HG03575 (cell line): ENCODE measurements at regions not wholly inside any gene's neighbourhood (a gene's known extent, or its start where the extent isn't known, plus 50 kb on each side); places are given as distances from the start of the nearest gene placed in this dataset.
A peak's percentile ranks its signal among the peaks of the same experiment; 100 is the strongest.
"Not testable (repeated sequence)": the region's sequence is repeated elsewhere in the genome, so short reads cannot be mapped to it uniquely, and the experiment has no call there.

Experiments
- ATAC-seq: cut with Tn5 transposase; IDR thresholded peaks from one replicate; pipeline ENCODE4 v1.9.1; 2021; ENCODE audit not compliant: unreplicated experiment, insufficient number of reproducible peaks, low FRiP score; ENCODE audit errors: extremely low read depth

DNA sequence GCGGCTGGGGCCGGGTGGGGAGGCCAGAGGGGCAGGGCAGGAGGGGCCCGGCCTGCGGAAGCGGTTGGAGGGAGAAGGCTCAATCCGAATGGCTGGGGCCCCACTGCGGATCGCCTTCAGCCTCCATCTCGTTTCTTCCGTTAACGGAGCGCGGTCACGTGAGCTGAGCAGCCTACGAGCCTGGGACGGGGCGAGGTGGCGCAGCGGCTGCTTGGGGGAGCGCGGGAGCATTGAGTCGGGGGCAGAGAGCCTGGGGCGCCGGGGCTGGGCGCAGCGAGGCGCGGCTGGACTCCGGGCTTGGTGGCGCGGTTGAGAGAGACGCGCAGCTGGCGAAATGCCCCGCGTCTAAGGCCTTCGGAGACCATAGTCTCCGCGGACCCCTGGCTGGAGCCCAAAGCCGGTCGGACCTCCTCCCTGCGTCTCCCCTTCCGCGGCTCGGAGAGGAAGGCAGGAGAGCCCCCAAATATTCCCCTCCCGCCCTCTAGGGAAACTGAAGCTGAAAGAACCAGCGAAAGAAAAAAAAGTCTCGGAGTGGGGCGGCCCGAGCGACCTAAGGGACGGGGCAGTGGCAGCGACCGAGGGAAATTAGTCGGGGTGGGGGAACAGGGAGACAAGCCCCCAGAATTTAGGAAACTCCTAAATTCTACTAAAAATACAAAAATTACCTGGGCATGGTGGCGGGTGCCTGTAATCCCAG is 94.7 kb upstream of the PLEKHM1 start:
- ATAC-seq: not testable (repeated sequence)

DNA sequence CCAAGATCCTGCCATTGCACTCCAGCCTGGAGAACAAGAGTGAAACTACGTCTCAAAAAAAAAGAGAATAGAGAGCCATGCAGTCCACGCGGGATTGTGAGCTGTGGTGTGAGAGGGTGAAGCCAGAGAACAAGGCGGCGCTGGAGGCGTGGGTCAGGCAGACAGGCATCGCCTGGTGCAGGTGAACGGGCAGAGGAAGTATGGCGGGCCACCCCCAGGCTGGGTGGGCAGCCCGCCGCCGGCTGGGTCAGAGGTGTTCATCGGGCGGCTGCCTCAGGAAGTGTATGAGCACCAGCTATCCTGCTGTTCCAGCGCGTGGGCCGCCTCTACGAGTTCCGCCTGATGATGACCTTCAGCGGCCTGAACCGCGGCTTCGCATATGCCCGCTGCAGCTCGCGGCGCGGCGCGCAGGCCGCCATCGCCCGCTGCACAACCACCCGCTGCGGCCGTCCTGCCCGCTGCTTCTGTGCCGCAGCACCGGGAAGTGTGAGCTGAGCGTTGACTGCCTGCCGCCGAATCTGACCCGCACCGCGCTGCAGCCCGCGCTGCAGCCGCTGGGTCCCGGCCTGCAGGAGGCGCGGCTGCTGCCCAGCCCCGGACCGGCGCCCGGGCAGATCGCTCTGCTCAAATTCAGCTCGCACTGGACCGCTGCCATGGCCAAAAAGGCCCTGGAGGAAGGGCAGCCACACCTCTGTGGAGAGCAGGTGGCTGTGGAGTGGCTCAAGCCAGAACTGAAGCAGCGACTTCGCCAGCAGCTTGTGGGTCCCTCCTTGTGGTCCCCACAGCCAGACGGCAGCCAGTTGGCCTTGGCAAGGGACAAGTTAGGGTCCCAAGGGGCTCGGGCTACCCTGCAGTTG is 95.5 kb upstream of the PLEKHM1 start:
- ATAC-seq: not testable (repeated sequence)

DNA sequence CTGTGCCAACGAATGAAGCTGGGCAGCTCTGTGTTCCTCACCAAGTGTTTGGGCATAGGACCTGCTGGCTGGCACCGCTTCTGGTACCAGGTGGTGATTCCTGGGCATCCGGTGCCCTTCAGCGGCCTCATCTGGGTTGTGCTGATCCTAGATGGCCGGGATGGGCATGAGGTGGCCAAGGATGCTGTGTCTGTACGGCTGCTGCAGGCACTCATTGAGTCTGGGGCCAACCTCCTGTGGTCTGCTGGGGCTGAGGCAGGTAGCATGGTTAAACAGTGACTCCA is 96.1 kb upstream of the PLEKHM1 start:
- not testable (repeated sequence) for ATAC-seq

GRCh38 chr17:45592433-45592923 is 102.0 kb upstream of the PLEKHM1 start:
- ATAC-seq: not testable (repeated sequence)

DNA sequence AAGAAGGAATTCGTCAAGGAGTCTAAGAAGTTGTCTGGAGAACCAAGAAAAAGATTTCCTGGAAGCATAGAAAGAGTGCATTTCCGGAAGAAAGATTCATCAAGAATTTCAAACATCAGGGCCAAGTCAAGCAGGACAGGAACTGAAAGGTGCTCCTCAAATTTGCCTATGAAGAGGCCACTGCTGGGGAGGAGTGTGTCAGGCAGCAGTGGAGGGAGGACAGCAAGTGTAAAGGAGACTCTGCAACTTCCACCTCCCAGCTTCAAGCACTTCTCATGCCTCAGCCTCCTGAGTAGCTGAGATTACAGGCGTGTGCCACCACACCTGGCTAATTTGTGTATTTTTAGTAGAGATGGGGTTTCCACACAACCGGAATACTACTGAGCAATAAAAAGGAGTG is 105.8 kb upstream of the PLEKHM1 start:
- ATAC-seq: not testable (repeated sequence)

DNA sequence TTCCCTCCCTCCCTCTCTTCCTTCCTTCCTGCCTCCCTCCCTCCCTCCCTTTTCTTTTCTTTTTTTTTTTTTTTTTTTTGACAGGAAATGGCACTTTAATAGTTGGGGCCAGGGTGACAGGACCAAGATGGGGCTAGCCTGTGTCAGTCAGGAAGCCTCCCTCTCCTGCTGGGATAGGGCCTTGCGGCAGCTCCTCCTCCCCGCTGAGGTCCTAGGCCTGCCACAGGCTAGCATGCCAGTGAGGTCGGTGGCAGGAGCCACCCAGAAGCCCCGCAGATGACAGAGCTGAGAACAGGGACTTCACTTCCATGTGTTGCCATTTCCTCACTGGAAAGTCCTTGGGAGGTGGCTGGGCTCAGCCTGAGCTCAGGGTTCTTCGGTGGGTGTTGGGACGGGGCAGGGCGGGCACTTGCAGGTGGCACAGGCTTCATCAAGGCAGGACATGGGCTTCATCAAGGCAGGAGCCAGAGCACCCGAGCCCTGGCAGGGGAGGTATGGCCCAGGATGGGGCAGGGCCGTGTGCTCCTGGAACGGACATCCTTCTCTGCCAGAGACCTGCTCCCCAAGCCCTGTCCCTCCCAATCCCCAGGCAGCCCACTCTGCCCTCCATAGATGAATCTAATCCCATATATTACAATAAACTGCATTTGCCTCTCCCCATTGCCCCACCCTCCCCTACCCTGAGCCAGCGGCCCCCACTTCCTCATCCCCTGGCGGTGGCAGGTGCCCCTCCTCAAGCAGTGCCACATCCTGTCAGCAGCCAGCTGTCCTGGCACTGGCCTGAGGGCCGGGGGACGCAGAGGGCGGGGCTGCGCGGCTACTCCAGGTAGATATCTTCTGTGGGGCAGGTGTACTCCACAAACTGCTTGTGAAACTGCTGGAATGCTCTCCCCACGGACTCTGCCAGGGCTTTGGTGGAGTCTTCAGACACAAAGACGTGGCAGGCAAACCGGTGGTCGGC is 109.8 kb upstream of the PLEKHM1 start:
- ATAC-seq: not testable (repeated sequence)

GRCh38 chr17:45601013-45601412 is 110.5 kb upstream of the PLEKHM1 start:
- ATAC-seq: not testable (repeated sequence)

DNA sequence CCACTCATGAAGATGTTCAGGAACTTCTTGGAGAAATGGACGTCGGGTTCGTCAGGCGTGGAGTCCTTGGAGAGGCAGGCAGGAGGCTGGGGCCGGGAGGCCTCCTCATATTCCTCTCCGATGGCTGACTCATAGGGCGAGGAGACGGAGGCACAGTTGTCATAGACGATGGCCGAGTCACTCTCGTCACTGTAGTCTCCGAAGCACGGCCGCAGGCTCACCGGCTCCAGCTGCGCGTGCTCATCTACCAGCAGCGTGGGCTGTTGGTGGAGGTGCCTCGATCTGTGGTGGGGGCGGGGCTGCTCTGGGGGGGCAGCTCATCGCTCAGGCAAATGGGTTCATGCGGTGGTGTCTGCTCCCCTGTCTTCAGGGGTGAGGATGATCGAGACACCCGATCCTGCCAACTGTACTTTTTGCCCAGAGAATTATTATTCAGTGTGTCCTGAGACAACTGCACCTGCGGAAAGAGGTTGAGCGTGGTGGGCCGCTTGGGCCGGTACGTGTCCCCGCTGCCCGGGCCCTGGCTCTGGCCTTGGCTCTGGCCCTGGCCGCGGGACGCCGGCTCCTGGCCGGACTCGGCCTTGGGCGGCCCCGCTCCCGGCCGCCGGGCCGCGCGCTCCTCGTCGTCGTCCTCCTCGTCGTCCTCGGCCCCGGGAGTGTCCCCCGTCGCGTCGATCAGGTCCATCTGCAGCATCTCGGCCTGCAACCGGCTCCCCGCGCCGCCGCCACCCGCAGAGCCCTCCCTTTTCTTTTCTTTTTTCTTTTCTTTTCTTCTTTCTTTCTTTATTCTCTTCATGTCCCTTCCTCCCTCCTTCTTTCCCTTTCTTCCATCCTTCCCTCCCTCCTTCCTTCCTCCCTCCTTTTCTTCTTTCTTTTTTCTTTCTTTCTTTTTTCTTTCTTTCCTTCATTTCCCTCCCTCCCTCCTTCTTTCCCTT is 111.4 kb upstream of the PLEKHM1 start:
- not testable (repeated sequence) for ATAC-seq

- ATAC-seq: not testable (repeated sequence)
Measured at GRCh38 chr17:45605751-45606150, 115.2 kb upstream of the PLEKHM1 start.

DNA sequence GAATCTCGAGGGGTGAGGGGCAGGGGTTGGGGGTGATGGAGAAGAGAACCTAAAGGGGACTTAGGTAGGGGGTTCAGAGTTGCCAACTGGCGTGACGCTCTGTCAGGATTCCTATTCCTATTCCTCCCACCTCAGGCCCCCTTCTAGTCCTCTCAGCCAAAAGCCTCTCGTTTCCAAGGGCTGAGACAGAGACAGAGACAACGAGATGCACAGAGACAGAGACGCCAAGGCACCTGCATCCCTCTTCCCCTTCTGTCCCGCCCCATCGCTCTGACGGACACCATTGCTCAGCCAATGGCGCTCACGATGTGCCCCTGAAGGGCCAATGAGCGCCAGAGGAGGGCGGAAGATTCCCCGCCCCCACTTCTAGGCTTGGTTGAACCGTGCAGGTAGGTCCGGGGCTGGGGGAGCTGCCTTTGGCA is 129.5 kb upstream of the PLEKHM1 start:
- ATAC-seq: peak; percentile 89

- not testable (repeated sequence) for ATAC-seq
Measured at GRCh38 chr17:45620468-45620867, 129.9 kb upstream of the PLEKHM1 start.

DNA sequence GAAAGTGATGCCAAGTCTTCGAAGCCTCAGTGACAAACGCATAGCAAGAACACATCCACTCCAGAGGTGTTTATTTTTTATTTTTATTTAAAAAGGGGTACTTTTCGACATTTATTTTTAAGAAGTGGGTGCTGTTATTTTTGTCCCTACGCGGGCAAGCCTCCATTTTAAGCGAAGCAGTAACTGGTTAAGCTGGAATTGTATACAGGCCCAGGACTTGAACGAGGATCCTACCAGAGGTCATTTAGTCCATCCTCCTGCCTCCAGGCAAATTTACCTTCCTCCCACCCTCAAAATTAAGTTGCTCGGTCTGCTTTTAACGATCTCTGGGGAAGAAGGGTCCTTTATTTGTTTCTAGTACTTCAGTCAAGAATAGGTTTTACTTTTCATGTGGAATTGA is 130.6 kb upstream of the PLEKHM1 start:
- not testable (repeated sequence) for ATAC-seq

- ATAC-seq: not testable (repeated sequence)
Measured at GRCh38 chr17:45622295-45622694, 131.8 kb upstream of the PLEKHM1 start.

GRCh38 chr17:45628019-45628418 is 137.5 kb upstream of the PLEKHM1 start:
- no peak for ATAC-seq

GRCh38 chr17:45631941-45632340 is 141.4 kb upstream of the PLEKHM1 start:
- ATAC-seq: no peak

DNA sequence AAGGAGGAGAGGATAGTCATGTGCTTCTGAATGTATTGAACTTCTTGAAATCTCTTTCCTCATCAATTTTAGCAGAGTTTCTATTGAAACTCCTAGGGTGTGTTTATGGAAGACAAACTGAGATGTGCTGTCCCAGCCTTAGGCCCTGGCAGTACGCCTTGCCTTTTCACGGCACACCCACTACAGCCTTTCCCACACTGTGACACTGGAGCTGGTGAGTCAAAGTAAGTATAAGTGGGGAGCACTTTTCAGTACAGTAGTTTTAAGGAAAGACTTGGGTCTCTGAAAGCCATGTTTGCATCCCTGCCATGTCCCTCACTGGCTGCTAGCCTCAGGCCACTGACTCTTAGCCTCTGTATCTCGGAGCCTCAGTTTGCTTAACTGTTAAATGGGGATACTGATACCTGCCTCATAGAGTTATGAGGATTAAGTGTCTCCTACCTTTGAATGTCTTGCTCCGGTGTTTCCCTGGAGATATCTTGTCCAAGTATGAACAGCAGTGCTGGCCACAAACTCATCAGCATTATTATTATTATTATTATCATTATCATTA is 144.7 kb upstream of the CRHR1 start:
- ATAC-seq: no peak

DNA sequence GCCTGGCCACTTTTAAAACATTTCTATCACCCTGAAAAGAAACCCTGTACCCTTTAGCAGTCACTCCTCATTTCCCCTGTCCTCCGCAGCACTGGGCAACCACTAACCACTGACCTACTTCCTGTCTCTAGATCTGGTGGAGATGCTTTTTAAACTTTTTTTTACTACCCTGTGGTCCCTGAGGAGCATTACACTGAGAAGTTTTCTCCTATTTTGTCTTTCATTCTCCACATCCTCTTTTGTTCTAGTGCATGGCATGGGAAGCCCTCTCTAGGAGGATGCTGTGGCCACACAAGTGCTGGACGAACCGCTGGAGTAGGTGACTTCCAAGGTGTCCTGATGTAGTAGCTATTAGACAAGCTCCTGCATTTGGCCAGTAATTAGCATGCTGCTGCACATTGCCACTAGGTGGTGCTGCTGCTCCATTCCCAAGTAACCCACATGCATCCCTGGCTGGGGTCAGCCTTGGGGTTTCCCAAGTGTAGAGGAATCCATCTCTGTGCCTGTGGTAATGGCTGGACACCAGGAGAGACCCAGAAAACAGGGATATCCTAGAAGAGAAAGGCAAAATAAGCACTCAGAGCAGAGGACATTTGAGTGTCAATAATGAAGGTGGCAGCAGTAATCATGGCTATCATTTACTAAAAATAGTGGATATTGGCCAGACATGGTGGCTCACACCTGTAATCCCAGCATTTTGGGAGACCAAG is 143.8 kb upstream of the CRHR1 start:
- no peak for ATAC-seq
